MM.1S (cell line): ENCODE measurements at regions not wholly inside any gene's neighbourhood (a gene's known extent, or its start where the extent isn't known, plus 50 kb on each side); places are given as distances from the start of the nearest gene placed in this dataset.
A peak's percentile ranks its signal among the peaks of the same experiment; 100 is the strongest.

Experiments
- DNase-seq: peaks from one replicate; pipeline ENCODE4 v3.0.0-alpha.2; 2015
- H2AFZ ChIP-seq: fragments of 300-600 bp; sonication (generic); 2 replicates; pipeline ENCODE4 v1.6.0; 2016; ENCODE audit warnings: antibody characterized with exemption, low read length
- H3F3A ChIP-seq: fragments of 300-600 bp; sonication (generic); 2 replicates; pipeline ENCODE4 v1.6.1; 2016; ENCODE audit warnings: mild to moderate bottlenecking, antibody characterized with exemption, low read length, moderate library complexity, mixed read lengths; ENCODE audit not compliant: insufficient read depth
- H3K27ac ChIP-seq: fragments of 300-600 bp; sonication (generic); 2 replicates; pipeline ENCODE4 v1.5.1; 2016; ENCODE audit warnings: mild to moderate bottlenecking, low read length
- H3K27me3 ChIP-seq: fragments of 300-600 bp; sonication (generic); replicated peaks from 2 replicates; pipeline ENCODE4 v1.6.0; 2016; ENCODE audit warnings: low read length; ENCODE audit not compliant: insufficient read depth
- H3K36me3 ChIP-seq: fragments of 300-600 bp; sonication (generic); replicated peaks from 2 replicates; pipeline ENCODE4 v1.6.1; 2016; ENCODE audit warnings: mild to moderate bottlenecking, low read length, mixed read lengths; ENCODE audit not compliant: insufficient read depth
- H3K4me1 ChIP-seq: fragments of 300-600 bp; sonication (generic); 2 replicates; pipeline ENCODE4 v1.6.1; 2016; ENCODE audit warnings: low read length, mixed read lengths
- H3K4me2 ChIP-seq: fragments of 300-600 bp; sonication (generic); 2 replicates; pipeline ENCODE4 v1.6.0; 2016; ENCODE audit warnings: low read depth, low read length
- H3K4me3 ChIP-seq: fragments of 300-600 bp; sonication (generic); 2 replicates; pipeline ENCODE4 v1.5.1; 2016; ENCODE audit warnings: low read length, mixed read lengths
- H3K79me2 ChIP-seq: fragments of 300-600 bp; sonication (generic); 2 replicates; pipeline ENCODE4 v1.6.1; 2016; ENCODE audit warnings: mixed run types, low read length, mixed read lengths
- H3K9ac ChIP-seq: fragments of 300-600 bp; sonication (generic); 2 replicates; pipeline ENCODE4 v1.6.1; 2016; ENCODE audit warnings: low read length, mixed read lengths
- H3K9me2 ChIP-seq: fragments of 300-600 bp; sonication (generic); replicated peaks from 2 replicates; pipeline ENCODE4 v1.6.1; 2016; ENCODE audit warnings: mild to moderate bottlenecking, low read length, mixed read lengths; ENCODE audit not compliant: insufficient read depth
- H3K9me3 ChIP-seq: fragments of 300-600 bp; sonication (generic); replicated peaks from 2 replicates; pipeline ENCODE4 v1.6.1; 2016; ENCODE audit warnings: mild to moderate bottlenecking, low read length, mixed read lengths; ENCODE audit not compliant: insufficient read depth
- H4K20me1 ChIP-seq: fragments of 300-600 bp; sonication (generic); 2 replicates; pipeline ENCODE4 v1.6.1; 2016; ENCODE audit warnings: mild to moderate bottlenecking, low read length, moderate library complexity, mixed read lengths; ENCODE audit not compliant: insufficient read depth
- EZH2 ChIP-seq: fragments of 300-600 bp; sonication (generic); optimal IDR thresholded peaks from 2 replicates; pipeline ENCODE3; 2017; ENCODE audit warnings: low read depth, mild to moderate bottlenecking, antibody characterized with exemption, low read length, mixed read lengths
- EZH2phosphoT487 ChIP-seq: fragments of 300-600 bp; sonication (generic); IDR thresholded peaks from 2 replicates; pipeline ENCODE4 v1.6.1; 2018; ENCODE audit warnings: antibody characterized with exemption, low read length
- TF ChIP-seq, protein P1 (sequence below): fragments of 300-600 bp; sonication (generic); IDR thresholded peaks from 2 replicates; pipeline ENCODE4 v1.5.1; 2016; ENCODE audit warnings: antibody characterized with exemption, low read length, mixed read lengths

- no peaks in the 10 kb centered on the region for H3K9me3 ChIP-seq
- H3K27ac ChIP-seq: no peak overlapping the region
- no peaks in the 10 kb centered on the region for H3K79me2 ChIP-seq
- H3K9ac ChIP-seq: no peak overlapping the region
- TF ChIP-seq, protein P1, sequence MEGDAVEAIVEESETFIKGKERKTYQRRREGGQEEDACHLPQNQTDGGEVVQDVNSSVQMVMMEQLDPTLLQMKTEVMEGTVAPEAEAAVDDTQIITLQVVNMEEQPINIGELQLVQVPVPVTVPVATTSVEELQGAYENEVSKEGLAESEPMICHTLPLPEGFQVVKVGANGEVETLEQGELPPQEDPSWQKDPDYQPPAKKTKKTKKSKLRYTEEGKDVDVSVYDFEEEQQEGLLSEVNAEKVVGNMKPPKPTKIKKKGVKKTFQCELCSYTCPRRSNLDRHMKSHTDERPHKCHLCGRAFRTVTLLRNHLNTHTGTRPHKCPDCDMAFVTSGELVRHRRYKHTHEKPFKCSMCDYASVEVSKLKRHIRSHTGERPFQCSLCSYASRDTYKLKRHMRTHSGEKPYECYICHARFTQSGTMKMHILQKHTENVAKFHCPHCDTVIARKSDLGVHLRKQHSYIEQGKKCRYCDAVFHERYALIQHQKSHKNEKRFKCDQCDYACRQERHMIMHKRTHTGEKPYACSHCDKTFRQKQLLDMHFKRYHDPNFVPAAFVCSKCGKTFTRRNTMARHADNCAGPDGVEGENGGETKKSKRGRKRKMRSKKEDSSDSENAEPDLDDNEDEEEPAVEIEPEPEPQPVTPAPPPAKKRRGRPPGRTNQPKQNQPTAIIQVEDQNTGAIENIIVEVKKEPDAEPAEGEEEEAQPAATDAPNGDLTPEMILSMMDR: no peak
- TF ChIP-seq EZH2phosphoT487 (no peak), EZH2 (no peak)
- no peak for DNase-seq
- no peaks in the 10 kb centered on the region for H3F3A ChIP-seq
- no peaks in the 10 kb centered on the region for H3K9me2 ChIP-seq
- no peak overlapping the region for H3K4me3 ChIP-seq
- H3K27me3 ChIP-seq: no peaks in the 10 kb centered on the region
- H3K4me2 ChIP-seq: no peak overlapping the region
- H2AFZ ChIP-seq: no peak overlapping the region
- H3K36me3 ChIP-seq: no peaks in the 10 kb centered on the region
- no peaks in the 10 kb centered on the region for H4K20me1 ChIP-seq
- H3K4me1 ChIP-seq: no peaks in the 10 kb centered on the region
Measured at GRCh38 chr15:98547275-98547674, 101.1 kb upstream of the IGF1R start.

- peak overlapping the region; percentile 42 for H3K4me2 ChIP-seq
- no peaks in the 10 kb centered on the region for H3K36me3 ChIP-seq
- no peaks in the 10 kb centered on the region for H3K4me1 ChIP-seq
- TF ChIP-seq EZH2: no peak
- H3K27ac ChIP-seq: no peak overlapping the region
- H4K20me1 ChIP-seq: no peaks in the 10 kb centered on the region
- no peak for DNase-seq
- H2AFZ ChIP-seq: peak overlapping the region; percentile 53; the same call in 1 of the 2 replicates
- H3K4me3 ChIP-seq: peak overlapping the region; percentile 44
- no peaks in the 10 kb centered on the region for H3K9me2 ChIP-seq
- no peak overlapping the region for H3K9ac ChIP-seq
- H3F3A ChIP-seq: no peaks in the 10 kb centered on the region
- H3K9me3 ChIP-seq: no peaks in the 10 kb centered on the region
- H3K79me2 ChIP-seq: no peaks in the 10 kb centered on the region
- no peaks in the 10 kb centered on the region for H3K27me3 ChIP-seq
Measured at GRCh38 chr15:98547741-98548138, 100.6 kb upstream of the IGF1R start.

- H3K4me2 ChIP-seq: peak overlapping the region; percentile 42
- no peaks in the 10 kb centered on the region for H3K9me3 ChIP-seq
- H3K36me3 ChIP-seq: no peaks in the 10 kb centered on the region
- H2AFZ ChIP-seq: peak overlapping the region; percentile 53
- H4K20me1 ChIP-seq: no peaks in the 10 kb centered on the region
- H3K27me3 ChIP-seq: no peaks in the 10 kb centered on the region
- no peaks in the 10 kb centered on the region for H3K9me2 ChIP-seq
- H3K4me1 ChIP-seq: no peaks in the 10 kb centered on the region
- H3K9ac ChIP-seq: no peak overlapping the region
- DNase-seq: no peak
- peak overlapping the region; percentile 44 for H3K4me3 ChIP-seq
- H3K79me2 ChIP-seq: no peaks in the 10 kb centered on the region
- H3F3A ChIP-seq: no peaks in the 10 kb centered on the region
- H3K27ac ChIP-seq: no peak overlapping the region
- TF ChIP-seq EZH2 (no peak), EZH2phosphoT487 (no peak)
- TF ChIP-seq, protein P1: no peak
Measured at GRCh38 chr15:98548139-98548971, 100.0 kb upstream of the IGF1R start.

DNA sequence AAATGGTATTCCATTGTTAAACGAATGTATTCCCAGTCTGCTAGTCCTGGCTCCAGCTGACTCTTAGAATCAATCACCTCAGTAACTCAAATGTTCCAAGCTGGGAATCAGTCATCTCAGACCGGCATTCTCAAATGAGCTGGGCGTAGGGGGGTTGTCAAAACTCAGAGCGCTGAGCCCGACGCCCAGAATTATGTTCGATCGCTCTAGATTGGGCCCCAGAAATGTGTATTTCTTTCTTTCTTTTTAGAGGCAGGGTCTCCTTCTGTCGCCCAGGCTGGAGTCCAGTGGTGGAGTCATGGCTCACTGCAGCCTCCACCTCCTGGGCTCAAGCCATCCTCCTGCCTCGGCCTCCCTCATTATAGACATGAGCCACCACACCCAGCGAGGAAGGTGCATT is 99.3 kb upstream of the IGF1R start:
- no peak overlapping the region for H3K27ac ChIP-seq
- no peaks in the 10 kb centered on the region for H3K27me3 ChIP-seq
- no peaks in the 10 kb centered on the region for H3K9me2 ChIP-seq
- H3F3A ChIP-seq: no peaks in the 10 kb centered on the region
- H4K20me1 ChIP-seq: no peaks in the 10 kb centered on the region
- H3K79me2 ChIP-seq: no peaks in the 10 kb centered on the region
- peak overlapping the region; percentile 44; the same call in 1 of the 2 replicates for H3K4me3 ChIP-seq
- H3K9ac ChIP-seq: no peak overlapping the region
- no peaks in the 10 kb centered on the region for H3K4me1 ChIP-seq
- no peaks in the 10 kb centered on the region for H3K9me3 ChIP-seq
- TF ChIP-seq EZH2 (no peak), EZH2phosphoT487 (no peak)
- TF ChIP-seq, protein P1: no peak
- H2AFZ ChIP-seq: no peak overlapping the region
- DNase-seq: no peak
- peak overlapping the region; percentile 42; the same call in 1 of the 2 replicates for H3K4me2 ChIP-seq
- H3K36me3 ChIP-seq: no peaks in the 10 kb centered on the region
